GM12872 (cell line): ENCODE measurements at regions not wholly inside any gene's neighbourhood (a gene's known extent, or its start where the extent isn't known, plus 50 kb on each side); places are given as distances from the start of the nearest gene placed in this dataset.

Source experiments
- TF ChIP-seq, protein P1 (sequence below): IDR thresholded peaks from 3 replicates; pipeline ENCODE4 v1.5.1; 2011; ENCODE audit warnings: low read depth, mild to moderate bottlenecking, low read length, moderate library complexity; ENCODE audit not compliant: insufficient read depth

DNA sequence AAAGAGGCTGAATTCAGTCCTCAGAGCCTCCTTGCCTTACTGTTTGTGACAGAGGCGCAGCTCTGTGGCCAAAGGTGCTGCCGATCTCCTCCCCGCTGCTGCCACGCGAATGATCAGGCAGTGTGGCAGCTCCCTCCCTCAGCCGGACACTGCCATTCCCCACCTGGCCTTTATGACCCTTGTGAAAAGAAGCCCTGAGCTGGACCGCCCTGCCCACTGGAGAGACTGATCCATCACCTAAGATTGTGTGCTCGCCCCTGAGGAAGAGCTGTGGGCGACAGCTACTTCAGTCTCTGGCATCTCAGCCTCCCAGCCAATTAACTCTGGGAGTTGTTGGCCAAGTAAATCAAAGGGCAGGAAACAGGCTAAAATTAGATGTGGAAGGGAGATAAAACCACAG, 90.9 kb downstream of the CARTPT start:
- TF ChIP-seq, protein P1, sequence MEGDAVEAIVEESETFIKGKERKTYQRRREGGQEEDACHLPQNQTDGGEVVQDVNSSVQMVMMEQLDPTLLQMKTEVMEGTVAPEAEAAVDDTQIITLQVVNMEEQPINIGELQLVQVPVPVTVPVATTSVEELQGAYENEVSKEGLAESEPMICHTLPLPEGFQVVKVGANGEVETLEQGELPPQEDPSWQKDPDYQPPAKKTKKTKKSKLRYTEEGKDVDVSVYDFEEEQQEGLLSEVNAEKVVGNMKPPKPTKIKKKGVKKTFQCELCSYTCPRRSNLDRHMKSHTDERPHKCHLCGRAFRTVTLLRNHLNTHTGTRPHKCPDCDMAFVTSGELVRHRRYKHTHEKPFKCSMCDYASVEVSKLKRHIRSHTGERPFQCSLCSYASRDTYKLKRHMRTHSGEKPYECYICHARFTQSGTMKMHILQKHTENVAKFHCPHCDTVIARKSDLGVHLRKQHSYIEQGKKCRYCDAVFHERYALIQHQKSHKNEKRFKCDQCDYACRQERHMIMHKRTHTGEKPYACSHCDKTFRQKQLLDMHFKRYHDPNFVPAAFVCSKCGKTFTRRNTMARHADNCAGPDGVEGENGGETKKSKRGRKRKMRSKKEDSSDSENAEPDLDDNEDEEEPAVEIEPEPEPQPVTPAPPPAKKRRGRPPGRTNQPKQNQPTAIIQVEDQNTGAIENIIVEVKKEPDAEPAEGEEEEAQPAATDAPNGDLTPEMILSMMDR: no peak

DNA sequence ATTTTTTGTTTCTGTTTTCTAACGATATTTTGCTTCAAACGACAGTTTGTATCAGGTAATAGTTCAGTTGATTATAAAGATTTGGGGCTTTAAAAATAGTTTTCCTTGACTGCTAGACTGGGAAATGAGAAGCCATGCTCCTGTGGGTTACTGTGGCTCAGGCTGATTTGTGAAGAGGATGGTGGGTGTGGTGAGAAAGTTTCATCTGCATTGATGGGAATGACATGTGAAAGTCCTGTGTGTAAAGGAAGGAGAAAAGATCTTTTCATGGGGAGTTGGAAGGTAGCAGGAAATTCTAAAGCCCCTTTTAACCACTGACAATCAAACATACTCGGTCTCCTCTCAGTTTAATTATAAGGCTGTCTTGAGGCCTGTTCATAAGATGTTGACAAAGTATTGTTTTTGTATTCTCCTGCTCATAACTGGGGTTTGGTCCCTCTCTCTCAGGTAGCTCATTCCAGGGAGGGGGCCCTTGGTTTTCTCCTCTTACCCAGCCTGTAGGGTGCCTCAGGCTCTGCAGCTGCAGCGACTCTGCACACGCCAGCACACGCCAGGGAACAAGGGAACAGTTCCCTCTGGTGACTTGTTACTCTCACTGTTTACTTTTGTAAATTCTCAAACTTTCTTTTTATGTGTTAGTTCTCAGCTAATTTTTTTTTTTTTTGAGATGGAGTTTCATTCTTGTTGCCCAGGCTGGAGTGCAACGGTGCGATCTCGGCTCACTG, 91.6 kb downstream of the CARTPT start:
- TF ChIP-seq, protein P1: no peak

DNA sequence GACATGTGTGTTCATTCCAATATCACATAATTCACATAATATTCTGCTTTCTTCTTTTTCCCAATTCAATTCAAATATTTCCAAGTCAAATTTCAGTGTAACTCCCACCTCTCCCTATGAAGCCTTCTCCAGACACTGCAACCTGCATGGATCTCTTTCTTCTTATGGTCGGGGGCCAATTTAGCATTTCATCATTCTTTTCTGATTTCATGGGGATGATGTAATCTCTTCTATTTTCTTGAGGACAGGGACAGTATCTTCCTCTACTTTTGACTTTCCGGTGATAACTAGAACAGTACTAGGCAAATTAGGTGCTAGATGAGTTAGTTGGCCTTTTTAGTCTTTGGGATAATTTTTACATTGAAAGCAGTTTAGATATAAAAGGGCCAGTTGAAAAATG, 92.7 kb downstream of the CARTPT start:
- TF ChIP-seq, protein P1: no peak

DNA sequence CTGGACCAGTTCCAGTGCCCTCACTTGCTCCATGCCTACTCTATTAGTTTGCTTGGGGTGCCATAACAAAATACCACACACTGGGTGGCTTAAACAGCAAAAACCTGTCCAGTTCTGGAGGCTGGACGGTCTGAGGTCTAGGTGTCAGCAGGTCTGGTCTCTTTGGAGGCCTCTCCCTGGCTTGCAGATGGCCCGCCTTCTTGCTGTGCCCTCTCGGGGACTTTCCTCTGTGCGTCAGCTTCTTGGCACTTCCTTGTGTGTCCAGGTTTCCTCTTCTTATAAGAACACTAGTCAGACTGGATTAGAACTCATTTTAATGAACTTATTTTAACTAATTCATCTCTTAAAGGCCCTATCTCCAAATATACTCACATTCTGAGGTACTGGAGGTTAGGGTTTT, 97.2 kb downstream of the CARTPT start:
- TF ChIP-seq, protein P1: no peak

DNA sequence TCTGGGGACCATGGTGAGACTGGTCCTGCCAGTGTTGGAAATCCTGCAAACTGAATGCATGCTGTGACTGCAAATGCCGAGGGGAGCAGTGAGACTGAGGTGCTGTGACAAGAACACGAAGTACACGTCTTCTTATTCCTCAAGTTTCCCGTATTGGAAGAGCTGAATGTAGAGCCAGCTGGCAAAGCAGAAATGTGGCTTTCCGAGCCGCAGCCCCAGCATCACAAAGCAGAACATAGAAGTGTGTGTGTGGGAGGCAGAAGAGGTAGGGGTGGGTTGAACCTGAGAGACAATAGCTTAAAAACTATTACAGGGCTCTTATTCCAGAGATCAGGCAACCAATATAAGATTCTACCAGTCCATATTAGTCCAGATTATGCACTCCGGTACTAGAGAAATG, 98.8 kb downstream of the CARTPT start:
- TF ChIP-seq, protein P1: no peak

DNA sequence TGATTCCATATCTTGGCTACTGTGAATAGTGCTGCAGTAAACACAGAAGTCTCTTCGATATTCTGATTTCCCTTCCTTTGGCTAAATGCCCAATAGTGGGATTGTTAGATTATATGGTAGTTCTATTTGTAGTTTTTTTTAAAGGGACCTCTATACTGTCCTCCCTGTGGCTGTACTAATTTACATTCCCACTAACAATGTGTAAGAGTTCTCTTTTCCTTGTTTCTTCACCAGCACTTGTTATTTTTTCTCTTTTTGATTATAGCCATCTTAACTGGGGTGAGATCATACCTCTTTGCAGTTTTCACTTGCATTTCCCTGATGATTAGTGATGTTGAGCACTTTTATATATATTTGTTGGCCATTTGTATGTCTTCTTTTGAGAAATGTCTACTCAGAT, 102.0 kb downstream of the CARTPT start:
- TF ChIP-seq, protein P1: no peak

DNA sequence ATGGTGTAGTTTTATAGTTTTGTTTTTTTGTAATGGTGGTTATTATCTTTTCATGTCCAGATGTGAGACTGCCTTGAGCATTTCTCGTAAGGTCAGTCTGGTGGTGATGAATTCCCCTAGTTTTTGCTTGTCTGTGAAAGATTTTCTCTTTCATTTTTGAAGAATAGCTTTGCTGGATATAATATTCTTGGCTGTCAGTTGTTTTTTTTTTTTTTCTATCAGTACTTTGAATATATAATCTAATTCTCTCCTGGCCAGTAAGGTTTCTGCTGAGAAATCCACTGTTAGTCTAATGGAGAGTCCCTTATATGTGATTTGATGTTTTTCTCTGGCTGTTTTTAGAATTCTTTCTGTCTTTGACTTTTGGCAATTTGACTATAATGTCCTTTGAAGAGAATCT, 106.9 kb downstream of the CARTPT start:
- TF ChIP-seq, protein P1: no peak
